Trophoblast cell (in vitro differentiated cells and primary cell): ENCODE measurements at regions not wholly inside any gene's neighbourhood (a gene's known extent, or its start where the extent isn't known, plus 50 kb on each side); places are given as distances from the start of the nearest gene placed in this dataset.
"Not testable (repeated sequence)": the region's sequence is repeated elsewhere in the genome, so short reads cannot be mapped to it uniquely, and the experiment has no call there.

ENCODE experiments used
- DNase-seq, 2 donors: peaks; one replicate each; pipeline ENCODE4 v3.0.0-alpha.2; 2016
- H2AFZ ChIP-seq: 2 replicates; pipeline ENCODE4 v1.6.1; 2013; ENCODE audit warnings: low read length, moderate library complexity, mild to moderate bottlenecking; ENCODE audit not compliant: insufficient read depth, poor library complexity
- H2AK5ac ChIP-seq: 2 replicates; pipeline ENCODE4 v1.6.1; 2013; ENCODE audit warnings: mild to moderate bottlenecking, low read length
- H2BK120ac ChIP-seq: 2 replicates; pipeline ENCODE4 v1.6.1; 2013; ENCODE audit warnings: low read length, mild to moderate bottlenecking, moderate library complexity; ENCODE audit not compliant: insufficient read depth, poor library complexity
- H2BK12ac ChIP-seq: 2 replicates; pipeline ENCODE4 v1.6.1; 2013; ENCODE audit warnings: mild to moderate bottlenecking, low read length, moderate library complexity
- H2BK5ac ChIP-seq: 2 replicates; pipeline ENCODE4 v1.6.1; 2013; ENCODE audit warnings: low read length, low read depth, moderate library complexity, mild to moderate bottlenecking; ENCODE audit not compliant: poor library complexity
- H3K14ac ChIP-seq: 2 replicates; pipeline ENCODE4 v1.6.1; 2013; ENCODE audit warnings: mild to moderate bottlenecking, low read length
- H3K18ac ChIP-seq: 2 replicates; pipeline ENCODE4 v1.6.1; 2013; ENCODE audit warnings: mild to moderate bottlenecking, low read length
- H3K23ac ChIP-seq: 2 replicates; pipeline ENCODE4 v1.6.1; 2013; ENCODE audit warnings: low read length
- H3K27ac ChIP-seq: 2 replicates; pipeline ENCODE4 v1.5.1; 2013; ENCODE audit warnings: low read depth, mild to moderate bottlenecking, inconsistent platforms, low read length, moderate library complexity
- H3K27me3 ChIP-seq: 2 replicates; pipeline ENCODE4 v1.6.1; 2013; ENCODE audit warnings: inconsistent platforms, mild to moderate bottlenecking, low read length, moderate library complexity; ENCODE audit not compliant: insufficient read depth
- H3K36me3 ChIP-seq, 2 experiments: 1 replicate in 1 of 2; 2 replicates in 1 of 2; pipeline ENCODE4 v1.6.1; 2013; ENCODE audit warnings: low read length in 2 of 2, mild to moderate bottlenecking in 2 of 2, moderate library complexity in 1 of 2; ENCODE audit not compliant: insufficient read depth in 2 of 2, control insufficient read depth in 1 of 2
- H3K4ac ChIP-seq: 2 replicates; pipeline ENCODE4 v1.6.1; 2013; ENCODE audit warnings: low read depth, mild to moderate bottlenecking, low read length, moderate library complexity
- H3K4me1 ChIP-seq, 2 experiments: 1 replicate in 1 of 2; 2 replicates in 1 of 2; pipeline ENCODE4 v1.6.1; 2013; ENCODE audit warnings: low read length in 2 of 2, mild to moderate bottlenecking in 2 of 2, moderate library complexity in 1 of 2; ENCODE audit not compliant: insufficient read depth in 2 of 2, control insufficient read depth in 1 of 2
- H3K4me2 ChIP-seq: 2 replicates; pipeline ENCODE4 v1.6.1; 2013; ENCODE audit warnings: inconsistent platforms, mild to moderate bottlenecking, low read length, moderate library complexity
- H3K4me3 ChIP-seq: 2 replicates; pipeline ENCODE4 v1.5.1; 2013; ENCODE audit warnings: mild to moderate bottlenecking, low read depth, low read length, inconsistent platforms
- H3K79me1 ChIP-seq: one replicate; pipeline ENCODE4 v1.6.1; 2013; ENCODE audit warnings: low read length
- H3K79me2 ChIP-seq: 2 replicates; pipeline ENCODE4 v1.6.1; 2013; ENCODE audit warnings: low read length, mild to moderate bottlenecking; ENCODE audit not compliant: control insufficient read depth, insufficient read depth, poor library complexity
- H3K9ac ChIP-seq: 2 replicates; pipeline ENCODE4 v1.6.1; 2013; ENCODE audit warnings: mild to moderate bottlenecking, low read length
- H3K9me3 ChIP-seq: 2 replicates; pipeline ENCODE4 v1.6.1; 2013; ENCODE audit warnings: low read depth, mild to moderate bottlenecking, control low read depth, inconsistent platforms, low read length; ENCODE audit not compliant: insufficient read depth
- H4K12ac ChIP-seq: 2 replicates; pipeline ENCODE4 v1.6.1; 2013; ENCODE audit warnings: low read depth, mild to moderate bottlenecking, low read length, moderate library complexity
- H4K8ac ChIP-seq: 2 replicates; pipeline ENCODE4 v1.6.1; 2013; ENCODE audit warnings: low read depth, mild to moderate bottlenecking, low read length, moderate library complexity
- H4K91ac ChIP-seq: one replicate; pipeline ENCODE4 v1.6.1; 2013; ENCODE audit warnings: low read depth, mild to moderate bottlenecking, low read length, moderate library complexity
- WGBS: extraction: QIAGEN DNeasy Blood & Tissue Kit; methylation state at CpG from one replicate; pipeline ENCODE4 v1.1.7; 2013; ENCODE audit warnings: missing lambda C conversion rate; ENCODE audit not compliant: insufficient read length, insufficient coverage; ENCODE audit errors: extremely low coverage; 5-methylcytosine and 5-hydroxymethylcytosine counted together

GRCh38 chr11:83350187-83350586 is 64.0 kb upstream of the CCDC90B start:
- H3K18ac ChIP-seq = no peak overlapping the region
- no peak overlapping the region for H3K14ac ChIP-seq
- no peak overlapping the region for H2BK12ac ChIP-seq
- H3K79me2 ChIP-seq = no peaks in the 10 kb centered on the region
- no peak overlapping the region for H3K4me3 ChIP-seq
- H2AK5ac ChIP-seq = no peak overlapping the region
- no peaks in the 10 kb centered on the region for H3K79me1 ChIP-seq
- H4K91ac ChIP-seq = no peak overlapping the region
- no peak overlapping the region for H2BK120ac ChIP-seq
- no peaks in the 10 kb centered on the region for H3K36me3 ChIP-seq
- no peak overlapping the region for H2BK5ac ChIP-seq
- H3K4me1 ChIP-seq = no peaks in the 10 kb centered on the region
- H3K9ac ChIP-seq = no peak overlapping the region
- no CpG with 5 or more reads among the region's 3 CpGs for WGBS
- H4K12ac ChIP-seq = no peak overlapping the region
- DNase-seq = no peak
- no peak overlapping the region for H2AFZ ChIP-seq
- H3K27ac ChIP-seq = no peak overlapping the region
- H3K23ac ChIP-seq = no peak overlapping the region
- H3K9me3 ChIP-seq = no peaks in the 10 kb centered on the region
- no peak overlapping the region for H3K4ac ChIP-seq
- H3K4me2 ChIP-seq = no peak overlapping the region
- no peak overlapping the region for H4K8ac ChIP-seq
- H3K27me3 ChIP-seq = no peaks in the 10 kb centered on the region

GRCh38 chr11:83349296-83349695 is 63.1 kb upstream of the CCDC90B start:
- no peak for DNase-seq
- Histone ChIP-seq H4K91ac (no peak overlapping the region), H3K9ac (no peak overlapping the region), H2BK12ac (no peak overlapping the region), H3K36me3 (no peaks in the 10 kb centered on the region), H3K4me3 (no peak overlapping the region), H2AFZ (no peak overlapping the region), H3K14ac (no peak overlapping the region), H3K27ac (no peak overlapping the region), H3K4me1 (no peaks in the 10 kb centered on the region), H4K8ac (no peak overlapping the region), H4K12ac (no peak overlapping the region), H3K18ac (no peak overlapping the region), H2BK120ac (no peak overlapping the region), H3K79me2 (no peaks in the 10 kb centered on the region), H3K79me1 (no peaks in the 10 kb centered on the region), H3K9me3 (no peaks in the 10 kb centered on the region), H3K23ac (no peak overlapping the region), H3K4ac (no peak overlapping the region), H3K27me3 (no peaks in the 10 kb centered on the region), H2BK5ac (no peak overlapping the region), H3K4me2 (no peak overlapping the region), H2AK5ac (no peak overlapping the region)
- WGBS = no CpG with 5 or more reads among the region's 8 CpGs

- not testable (repeated sequence) for H3K23ac ChIP-seq, H2AK5ac ChIP-seq, H3K4me1 ChIP-seq, H3K27me3 ChIP-seq, H3K27ac ChIP-seq, H3K9ac ChIP-seq, H4K12ac ChIP-seq, H3K14ac ChIP-seq, H4K91ac ChIP-seq, H4K8ac ChIP-seq, H2BK12ac ChIP-seq, H3K9me3 ChIP-seq, H3K79me1 ChIP-seq, H3K36me3 ChIP-seq, DNase-seq, H2AFZ ChIP-seq, H3K4me2 ChIP-seq, H3K18ac ChIP-seq, H3K4ac ChIP-seq, H2BK5ac ChIP-seq, H3K4me3 ChIP-seq, H3K79me2 ChIP-seq, H2BK120ac ChIP-seq
- WGBS = no CpG with 5 or more reads among the region's 12 CpGs
Observed at GRCh38 chr11:83346706-83347105, 60.5 kb upstream of the CCDC90B start.

GRCh38 chr11:83344521-83344920 is 58.4 kb upstream of the CCDC90B start:
- H3K4ac ChIP-seq, H2AFZ ChIP-seq, H3K36me3 ChIP-seq, H3K79me1 ChIP-seq, H3K79me2 ChIP-seq, H3K14ac ChIP-seq, H2BK12ac ChIP-seq, H3K9ac ChIP-seq, H2BK5ac ChIP-seq, H3K9me3 ChIP-seq, H3K4me2 ChIP-seq, H2BK120ac ChIP-seq, H4K12ac ChIP-seq, H3K27me3 ChIP-seq, H3K27ac ChIP-seq, DNase-seq, H3K4me3 ChIP-seq, H4K8ac ChIP-seq, H3K4me1 ChIP-seq, H4K91ac ChIP-seq, H2AK5ac ChIP-seq, H3K18ac ChIP-seq, H3K23ac ChIP-seq: not testable (repeated sequence)
- WGBS = no CpG with 5 or more reads among the region's 9 CpGs
